Pancreas (tissue), 10 donors: ENCODE measurements at regions not wholly inside any gene's neighbourhood (a gene's known extent, or its start where the extent isn't known, plus 50 kb on each side); places are given as distances from the start of the nearest gene placed in this dataset.

Source experiments
- ATAC-seq, 4 donors: fragments of 200-7000 bp; cut with Tn5 transposase; one replicate each; pipeline versions ENCODE4 v1.8.0 to v1.9.1; 2020; ENCODE audit warnings: mild to moderate bottlenecking in 4 of 4, moderate library complexity in 4 of 4
- DNase-seq, 6 donors: peaks; one replicate each; pipeline ENCODE4 v3.0.0-alpha.2; 2020
- FAIRE-seq: peaks from 2 replicates; lab custom pipeline; 2012; peaks lifted over from hg19 to GRCh38; lab: Jason Lieb, UNC
- H3K27ac ChIP-seq, 4 donors: fragments of 200-600 bp; sonication (generic); 1 replicate in 3 of 4; 2 replicates in 1 of 4; pipeline versions ENCODE4 v1.5.0 to v1.8.0; 2020
- H3K27me3 ChIP-seq, 4 donors: fragments of 200-600 bp; one replicate each; pipeline ENCODE4 v1.8.0; 2021
- H3K36me3 ChIP-seq, 3 donors: fragments of 200-600 bp; sonication (generic) in 1 of 3; one replicate each; pipeline versions ENCODE4 v1.5.0 to v1.8.0; 2020 to 2021
- H3K4me1 ChIP-seq, 3 donors: fragments of 200-600 bp; one replicate each; pipeline ENCODE4 v1.8.0; 2021
- H3K4me3 ChIP-seq, 4 donors: fragments of 200-600 bp; sonication (generic) in 2 of 4; one replicate each; pipeline versions ENCODE4 v1.5.0 to v1.8.0; 2020 to 2021
- H3K9me3 ChIP-seq, 4 donors: fragments of 200-600 bp; one replicate each; pipeline ENCODE4 v1.8.0; 2021
- WGBS, 2 donors: extraction: QIAGEN DNeasy Blood & Tissue Kit; methylation state at CpG; one replicate each; pipeline ENCODE4 v1.1.7; 2013; 5-methylcytosine and 5-hydroxymethylcytosine counted together
- intact Hi-C, 3 donors: fragments of 100-400 bp; cut with DNase I; formaldehyde crosslinking; loops; one replicate each; pipeline versions ENCODE4 v1.11.1 to v1.14.2; 2022
- TF ChIP-seq, protein P1 (sequence below), 4 donors: fragments of 200-600 bp; sonication (generic) in 3 of 4; IDR thresholded peaks; one replicate each; pipeline versions ENCODE4 v1.5.0 to v1.8.0; 2021; ENCODE audit warnings: antibody characterized with exemption in 4 of 4
- donor health status: healthy with polysubstance abuse.
- donor health status: DM: no; HTN: no; CAD: no; lungs with moderate emphysema.
- donor health status: DM: no; HTN: no; CAD: no.
- donor health status: control.
- donor health status: control.
- donor health status: Bipolar disorder and iron deficiency.
- donor health status: DM: yes; HTN: yes; CAD: no.
- donor health status: DM: no; HTN: no; CAD: no.
- donor health status: DM: no; HTN: no; CAD: no.
- donor health status: DM: yes; HTN: yes; CAD: no.

DNA sequence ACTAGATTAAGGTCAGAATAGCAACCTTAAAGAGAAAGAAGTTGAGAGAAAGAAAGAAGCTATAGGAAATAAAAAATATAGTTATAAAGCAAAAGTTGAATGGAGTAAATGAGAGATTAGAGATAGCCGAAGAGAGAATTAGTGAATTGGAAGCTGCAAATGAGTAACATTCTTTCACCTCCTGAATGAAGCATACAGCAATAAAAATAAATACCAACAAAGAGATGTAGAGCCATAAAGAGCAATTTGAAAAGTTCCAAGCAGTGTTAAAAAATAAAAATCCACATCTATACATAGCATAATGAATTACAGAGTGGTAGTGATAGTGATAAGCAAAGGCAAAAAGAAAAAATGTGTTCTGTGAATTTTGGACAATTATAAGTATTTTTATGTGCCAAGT, 177.9 kb downstream of the VRK1 start:
- TF ChIP-seq, protein P1, sequence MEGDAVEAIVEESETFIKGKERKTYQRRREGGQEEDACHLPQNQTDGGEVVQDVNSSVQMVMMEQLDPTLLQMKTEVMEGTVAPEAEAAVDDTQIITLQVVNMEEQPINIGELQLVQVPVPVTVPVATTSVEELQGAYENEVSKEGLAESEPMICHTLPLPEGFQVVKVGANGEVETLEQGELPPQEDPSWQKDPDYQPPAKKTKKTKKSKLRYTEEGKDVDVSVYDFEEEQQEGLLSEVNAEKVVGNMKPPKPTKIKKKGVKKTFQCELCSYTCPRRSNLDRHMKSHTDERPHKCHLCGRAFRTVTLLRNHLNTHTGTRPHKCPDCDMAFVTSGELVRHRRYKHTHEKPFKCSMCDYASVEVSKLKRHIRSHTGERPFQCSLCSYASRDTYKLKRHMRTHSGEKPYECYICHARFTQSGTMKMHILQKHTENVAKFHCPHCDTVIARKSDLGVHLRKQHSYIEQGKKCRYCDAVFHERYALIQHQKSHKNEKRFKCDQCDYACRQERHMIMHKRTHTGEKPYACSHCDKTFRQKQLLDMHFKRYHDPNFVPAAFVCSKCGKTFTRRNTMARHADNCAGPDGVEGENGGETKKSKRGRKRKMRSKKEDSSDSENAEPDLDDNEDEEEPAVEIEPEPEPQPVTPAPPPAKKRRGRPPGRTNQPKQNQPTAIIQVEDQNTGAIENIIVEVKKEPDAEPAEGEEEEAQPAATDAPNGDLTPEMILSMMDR (IDR thresholded peaks at IDR 0.05): no peak

GRCh38 chr14:96978525-96979272, 181.5 kb downstream of the VRK1 start:
- no peak for ATAC-seq
- intact Hi-C loops: no loop called here
- 50 to 52% methylated on average over 4 of the region's 4 CpGs for WGBS, 2 donors

More for the DNA sequence above, 177.9 kb downstream of the VRK1 start:
- 94 to 98% methylated on average over 1 of the region's 1 CpG for WGBS, 2 donors
- ATAC-seq (no peak), FAIRE-seq (no peak), DNase-seq (no peak)
- Histone ChIP-seq H3K4me3 (no peak overlapping the region), H3K27me3 (no peaks in the 10 kb centered on the region), H3K4me1 (no peaks in the 10 kb centered on the region), H3K9me3 (no peaks in the 10 kb centered on the region), H3K27ac (no peak overlapping the region), H3K36me3 (no peaks in the 10 kb centered on the region)
- intact Hi-C loops: no loop called here

DNA sequence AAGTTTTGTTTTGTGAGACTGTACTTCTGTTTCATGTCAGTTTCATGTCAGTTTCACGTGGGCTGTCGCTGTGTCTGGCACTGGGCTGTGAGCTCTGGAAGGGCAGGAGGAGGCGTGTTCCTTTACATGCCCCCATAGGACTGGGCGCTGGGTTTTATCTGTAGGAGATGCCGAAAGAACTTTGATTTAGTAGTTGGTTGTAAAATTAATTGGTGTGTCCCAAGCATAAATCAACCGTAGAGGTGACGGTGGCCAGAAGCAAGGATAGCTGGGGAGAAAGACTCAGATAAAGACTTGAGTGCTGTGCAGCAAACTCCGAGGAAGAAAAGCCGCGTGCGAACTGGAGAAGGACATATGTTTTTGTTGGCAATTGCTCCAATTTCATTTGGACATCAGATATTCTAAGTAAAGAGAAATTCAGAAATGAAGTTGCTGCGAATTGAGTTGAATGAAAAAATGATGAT, 182.5 kb downstream of the VRK1 start:
- 45 to 46% methylated on average over 12 of the region's 12 CpGs for WGBS, 2 donors
- ATAC-seq (no peak), DNase-seq (no peak), FAIRE-seq (no peak)
- Histone ChIP-seq H3K4me1 (no peaks in the 10 kb centered on the region), H3K36me3 (no peaks in the 10 kb centered on the region), H3K27ac (no peak overlapping the region), H3K27me3 (no peaks in the 10 kb centered on the region), H3K4me3 (no peak overlapping the region), H3K9me3 (no peaks in the 10 kb centered on the region)
- intact Hi-C loops: no loop called here
- TF ChIP-seq, protein P1 (IDR thresholded peaks at IDR 0.05): no peak

More at GRCh38 chr14:96978525-96979272, 181.5 kb downstream of the VRK1 start:
- Histone ChIP-seq H3K4me3 (no peak overlapping the region), H3K27me3 (no peaks in the 10 kb centered on the region), H3K4me1 (no peaks in the 10 kb centered on the region), H3K36me3 (no peaks in the 10 kb centered on the region), H3K27ac (no peak overlapping the region), H3K9me3 (no peaks in the 10 kb centered on the region)
- no peak for DNase-seq
- TF ChIP-seq, protein P1 (IDR thresholded peaks at IDR 0.05): no peak
- FAIRE-seq: no peak

DNA sequence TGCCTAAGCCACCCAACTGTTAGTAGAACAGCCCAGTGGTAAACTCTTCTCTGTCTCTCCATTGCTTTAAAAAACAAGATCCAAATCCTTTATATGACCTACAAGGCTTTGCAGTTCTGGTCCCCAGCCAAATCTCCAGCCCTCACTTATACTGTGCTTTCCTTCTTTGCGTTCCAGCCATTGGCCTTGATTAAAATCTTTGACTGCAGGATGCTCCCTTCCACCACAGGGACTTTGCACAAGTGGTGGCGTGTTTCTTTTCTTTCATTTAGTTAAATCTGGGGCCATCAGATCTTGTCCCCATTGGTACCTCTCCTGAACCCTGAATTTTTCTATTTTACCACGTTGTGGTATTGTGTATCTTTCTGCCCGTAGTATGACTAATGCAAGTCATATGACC, 183.7 kb downstream of the VRK1 start:
- intact Hi-C loops: no loop called here
- TF ChIP-seq, protein P1 (IDR thresholded peaks at IDR 0.05): no peak
- no peaks in the 10 kb centered on the region for H3K9me3 ChIP-seq
- DNase-seq (no peak), ATAC-seq (no peak), FAIRE-seq (no peak)
- H3K27me3 ChIP-seq: no peaks in the 10 kb centered on the region
- H3K36me3 ChIP-seq: no peaks in the 10 kb centered on the region
- no peak overlapping the region for H3K27ac ChIP-seq
- WGBS, 2 donors: 79 to 89% methylated on average over 4 of the region's 4 CpGs
- H3K4me1 ChIP-seq: no peaks in the 10 kb centered on the region
- no peak overlapping the region for H3K4me3 ChIP-seq
